GM12874 (cell line): ENCODE measurements at regions not wholly inside any gene's neighbourhood (a gene's known extent, or its start where the extent isn't known, plus 50 kb on each side); places are given as distances from the start of the nearest gene placed in this dataset.

Source experiments
- TF ChIP-seq, protein P1 (sequence below): IDR thresholded peaks from 2 replicates; pipeline ENCODE4 v1.5.1; 2011; ENCODE audit warnings: low read depth, mild to moderate bottlenecking, control low read depth, low read length, moderate library complexity; ENCODE audit not compliant: insufficient read depth

DNA sequence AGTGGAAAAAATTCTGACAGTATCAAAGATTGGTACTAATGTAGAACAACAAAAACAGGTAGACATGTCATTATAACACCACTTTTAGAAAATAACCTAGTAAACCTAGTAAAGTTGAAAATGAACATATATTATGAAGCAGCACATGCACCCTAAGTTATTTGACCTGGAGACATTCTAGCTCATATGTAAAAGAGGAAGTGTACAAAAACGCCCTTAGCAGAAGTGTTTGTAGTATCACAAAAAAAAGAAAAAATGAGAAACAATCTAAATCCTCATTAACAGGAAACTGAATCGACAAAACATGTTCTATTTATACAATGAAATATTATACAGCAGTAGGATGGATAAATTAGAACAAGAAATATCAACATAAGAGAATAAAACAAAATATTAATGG, 318.9 kb upstream of the PPP1R2C start:
- TF ChIP-seq, protein P1, sequence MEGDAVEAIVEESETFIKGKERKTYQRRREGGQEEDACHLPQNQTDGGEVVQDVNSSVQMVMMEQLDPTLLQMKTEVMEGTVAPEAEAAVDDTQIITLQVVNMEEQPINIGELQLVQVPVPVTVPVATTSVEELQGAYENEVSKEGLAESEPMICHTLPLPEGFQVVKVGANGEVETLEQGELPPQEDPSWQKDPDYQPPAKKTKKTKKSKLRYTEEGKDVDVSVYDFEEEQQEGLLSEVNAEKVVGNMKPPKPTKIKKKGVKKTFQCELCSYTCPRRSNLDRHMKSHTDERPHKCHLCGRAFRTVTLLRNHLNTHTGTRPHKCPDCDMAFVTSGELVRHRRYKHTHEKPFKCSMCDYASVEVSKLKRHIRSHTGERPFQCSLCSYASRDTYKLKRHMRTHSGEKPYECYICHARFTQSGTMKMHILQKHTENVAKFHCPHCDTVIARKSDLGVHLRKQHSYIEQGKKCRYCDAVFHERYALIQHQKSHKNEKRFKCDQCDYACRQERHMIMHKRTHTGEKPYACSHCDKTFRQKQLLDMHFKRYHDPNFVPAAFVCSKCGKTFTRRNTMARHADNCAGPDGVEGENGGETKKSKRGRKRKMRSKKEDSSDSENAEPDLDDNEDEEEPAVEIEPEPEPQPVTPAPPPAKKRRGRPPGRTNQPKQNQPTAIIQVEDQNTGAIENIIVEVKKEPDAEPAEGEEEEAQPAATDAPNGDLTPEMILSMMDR, result no peak

DNA sequence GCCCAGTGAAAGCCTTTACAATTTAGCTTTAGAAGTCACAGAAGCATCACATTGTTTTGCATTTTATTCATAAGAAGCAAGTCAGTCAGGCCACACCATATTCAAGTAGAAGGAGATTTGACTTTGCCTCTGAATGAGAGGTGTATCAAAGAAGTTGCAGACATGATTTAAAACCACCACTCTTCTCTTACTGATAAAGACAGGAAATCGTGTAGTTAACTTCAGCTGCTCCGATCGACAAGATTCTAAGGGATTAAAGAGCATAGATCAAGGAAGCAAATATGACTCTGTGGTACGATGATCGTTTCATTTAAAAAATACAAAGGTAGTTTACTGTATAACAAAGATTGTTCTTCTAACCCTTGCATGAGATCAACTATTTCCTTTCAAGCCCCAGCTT, 328.0 kb upstream of the PPP1R2C start:
- TF ChIP-seq, protein P1, result no peak

DNA sequence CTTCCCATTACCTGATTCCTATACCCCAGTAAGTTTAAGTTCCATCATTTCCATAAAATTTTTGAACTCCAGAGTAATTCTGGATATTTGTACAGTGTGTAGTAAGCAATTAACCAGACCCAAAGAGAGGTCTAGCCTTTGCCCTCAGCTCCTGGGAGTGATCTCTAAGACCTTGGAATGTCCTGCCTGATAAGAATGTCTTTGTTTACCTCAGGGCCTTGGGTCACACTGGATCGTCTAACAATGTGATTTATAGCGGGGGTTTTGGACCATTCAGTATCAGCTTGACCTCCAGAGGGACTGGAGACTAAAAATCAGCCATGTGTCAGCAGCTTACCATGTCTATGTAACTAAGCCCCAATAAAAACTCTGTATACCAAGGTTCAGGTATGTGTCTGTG, 330.9 kb upstream of the PPP1R2C start:
- TF ChIP-seq, protein P1, result no peak

DNA sequence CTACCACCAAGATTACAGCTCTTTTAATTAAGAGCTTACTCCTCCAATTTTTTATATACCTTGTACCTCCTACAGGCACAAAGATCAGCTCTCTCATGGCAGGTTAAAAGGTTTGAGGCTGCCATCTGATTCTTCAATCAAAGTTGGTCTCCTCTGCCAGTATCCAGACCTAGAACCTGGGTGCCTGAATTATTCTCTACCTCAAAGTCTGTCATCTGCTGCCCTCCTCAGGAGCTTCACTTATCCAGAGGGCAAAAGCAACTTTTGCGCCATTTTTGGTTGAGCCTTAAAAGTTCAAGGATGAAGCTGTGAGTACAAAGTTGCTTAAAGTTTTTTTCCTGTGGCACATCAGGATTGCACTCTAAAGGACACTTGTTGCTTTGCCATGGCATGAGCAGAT, 343.7 kb upstream of the PPP1R2C start:
- TF ChIP-seq, protein P1, result no peak

DNA sequence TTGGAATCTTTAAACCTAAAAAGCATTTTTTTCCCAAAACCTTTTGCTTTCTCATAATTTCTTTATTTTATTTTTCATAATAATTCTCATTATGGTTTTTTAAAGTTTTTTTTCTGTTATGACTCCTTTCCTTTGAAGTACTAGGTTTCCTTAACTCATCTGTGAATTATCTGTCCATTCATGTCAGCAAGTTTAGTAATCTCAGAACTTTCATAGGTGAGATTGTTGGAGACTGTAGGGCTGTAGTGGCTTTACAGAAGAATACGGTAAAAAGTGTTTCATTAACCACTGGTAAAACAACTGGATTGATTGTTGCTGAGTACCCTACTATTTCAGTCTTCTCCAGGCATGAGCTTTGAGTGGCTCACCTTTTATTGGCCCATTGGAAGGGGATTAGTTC, 361.7 kb upstream of the PPP1R2C start:
- TF ChIP-seq, protein P1, result no peak

DNA sequence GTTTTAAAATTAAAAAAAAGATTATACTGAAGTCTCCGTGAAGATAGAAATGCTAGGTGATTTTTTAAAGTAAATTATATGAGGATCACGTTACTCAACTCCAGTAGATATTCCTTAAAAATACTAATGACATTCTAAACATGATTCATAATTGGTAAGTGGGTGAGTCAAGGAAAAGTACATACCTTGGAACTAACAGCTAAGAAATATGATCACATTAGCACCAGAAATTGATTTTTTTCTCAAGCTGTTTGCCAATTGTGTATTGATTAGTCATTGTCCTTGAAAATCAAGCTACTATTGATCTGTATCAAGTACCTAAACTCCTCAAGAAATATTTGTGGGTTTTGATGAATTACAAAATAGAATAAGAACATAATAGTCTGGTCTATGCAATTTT, 362.6 kb upstream of the PPP1R2C start:
- TF ChIP-seq, protein P1, result no peak

DNA sequence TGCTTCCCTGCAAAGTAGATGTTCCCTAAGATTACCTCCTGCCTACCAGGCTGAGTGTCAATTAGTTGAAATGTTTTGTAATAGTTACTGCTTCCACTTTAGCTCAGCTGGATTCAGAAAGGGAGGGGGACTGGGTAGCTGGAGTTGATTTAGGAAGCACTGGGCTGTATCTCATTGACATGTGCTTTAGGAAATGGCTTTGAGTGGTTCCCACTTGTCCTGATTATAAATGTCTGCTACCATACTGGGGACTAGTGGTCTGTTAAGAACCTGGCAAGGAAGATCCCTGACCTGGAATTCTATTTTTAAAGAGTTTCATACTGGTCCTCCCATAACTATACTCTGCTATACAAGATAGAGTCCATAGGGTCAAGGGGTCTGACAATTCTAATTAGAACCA, 363.9 kb upstream of the PPP1R2C start:
- TF ChIP-seq, protein P1, result no peak

DNA sequence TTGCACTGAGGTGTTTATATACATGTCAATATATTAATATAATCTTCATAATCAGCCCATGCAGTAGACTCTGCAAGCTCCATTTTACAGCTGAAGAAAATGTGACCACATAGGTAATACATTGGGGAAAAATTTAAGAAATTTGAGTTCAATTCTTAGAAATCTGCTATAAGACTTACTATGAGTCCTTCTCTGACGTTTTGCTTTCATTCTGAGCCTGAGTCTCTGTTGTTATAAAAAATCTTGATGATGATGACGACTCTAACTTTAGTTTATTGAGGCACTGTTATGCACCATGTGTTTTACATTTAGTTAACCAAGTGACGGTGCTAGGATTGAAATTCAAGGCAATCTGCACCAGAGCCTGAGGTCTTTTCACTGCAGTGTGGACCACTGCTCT, 370.3 kb upstream of the PPP1R2C start:
- TF ChIP-seq, protein P1, result no peak
